ENCODE measurements at regions not wholly inside any gene's neighbourhood (a gene's known extent, or its start where the extent isn't known, plus 50 kb on each side); places are given as distances from the start of the nearest gene placed in this dataset.

- Histone ChIP-seq H3K36me3 (ENCODE audit: insufficient read depth, low read depth, low read length) (no peaks in the 10 kb centered on the region), H3K9me3 (ENCODE audit: insufficient read depth, low read depth, low read length) (no peaks in the 10 kb centered on the region), H3K27me3 (ENCODE audit: insufficient read depth, low read length) (no peaks in the 10 kb centered on the region), H3K4me3 (ENCODE audit: low read length) (no peak overlapping the region), H3K4me1 (ENCODE audit: insufficient read depth, low read length) (peaks cover 4% of the 10 kb centered on the region; the same call in 1 of the 2 replicates), H3K9ac (ENCODE audit: low read depth, low read length) (no peak overlapping the region), H3K27ac (ENCODE audit: low read length) (no peak overlapping the region)
These were observed 141.6 kb upstream of the TMCC3 start for GRCh38 chr12:94791933-94792332.

- no peak overlapping the region for H3K4me3 ChIP-seq (ENCODE audit: low read length)
- H3K4me1 ChIP-seq (ENCODE audit: insufficient read depth, low read length) = peaks cover 4% of the 10 kb centered on the region; the same call in 1 of the 2 replicates
- no peak overlapping the region for H3K9ac ChIP-seq (ENCODE audit: low read depth, low read length)
- no peaks in the 10 kb centered on the region for H3K9me3 ChIP-seq (ENCODE audit: insufficient read depth, low read depth, low read length)
- no peaks in the 10 kb centered on the region for H3K36me3 ChIP-seq (ENCODE audit: insufficient read depth, low read depth, low read length)
- no peak overlapping the region for H3K27ac ChIP-seq (ENCODE audit: low read length)
- H3K27me3 ChIP-seq (ENCODE audit: insufficient read depth, low read length) = no peaks in the 10 kb centered on the region
These were observed 140.5 kb upstream of the TMCC3 start for GRCh38 chr12:94790825-94791224.

- H3K4me1 ChIP-seq (ENCODE audit: insufficient read depth, low read length) = peaks cover 4% of the 10 kb centered on the region; the same call in 1 of the 2 replicates
- no peak overlapping the region for H3K4me3 ChIP-seq (ENCODE audit: low read length)
- H3K9ac ChIP-seq (ENCODE audit: low read depth, low read length) = no peak overlapping the region
- H3K27ac ChIP-seq (ENCODE audit: low read length) = no peak overlapping the region
- no peaks in the 10 kb centered on the region for H3K36me3 ChIP-seq (ENCODE audit: insufficient read depth, low read depth, low read length)
- H3K9me3 ChIP-seq (ENCODE audit: insufficient read depth, low read depth, low read length) = no peaks in the 10 kb centered on the region
- no peaks in the 10 kb centered on the region for H3K27me3 ChIP-seq (ENCODE audit: insufficient read depth, low read length)
These were observed 140.0 kb upstream of the TMCC3 start for GRCh38 chr12:94790370-94790769.

GRCh38 chr12:94789510-94790225 is 139.3 kb upstream of the TMCC3 start:
- Histone ChIP-seq H3K27ac (ENCODE audit: low read length) (no peak overlapping the region), H3K36me3 (ENCODE audit: insufficient read depth, low read depth, low read length) (no peaks in the 10 kb centered on the region), H3K9ac (ENCODE audit: low read depth, low read length) (no peak overlapping the region)

GRCh38 chr12:94788298-94788697 is 137.9 kb upstream of the TMCC3 start:
- H3K9me3 ChIP-seq (ENCODE audit: insufficient read depth, low read depth, low read length) = no peaks in the 10 kb centered on the region
- no peak overlapping the region for H3K27ac ChIP-seq (ENCODE audit: low read length)
- no peak overlapping the region for H3K9ac ChIP-seq (ENCODE audit: low read depth, low read length)
- H3K4me3 ChIP-seq (ENCODE audit: low read length) = no peak overlapping the region
- no peaks in the 10 kb centered on the region for H3K27me3 ChIP-seq (ENCODE audit: insufficient read depth, low read length)
- H3K4me1 ChIP-seq (ENCODE audit: insufficient read depth, low read length) = peaks cover 4% of the 10 kb centered on the region; the same call in 1 of the 2 replicates
- H3K36me3 ChIP-seq (ENCODE audit: insufficient read depth, low read depth, low read length) = no peaks in the 10 kb centered on the region

More at GRCh38 chr12:94789510-94790225, 139.3 kb upstream of the TMCC3 start:
- Histone ChIP-seq H3K27me3 (ENCODE audit: insufficient read depth, low read length) (no peaks in the 10 kb centered on the region), H3K4me3 (ENCODE audit: low read length) (no peak overlapping the region), H3K4me1 (ENCODE audit: insufficient read depth, low read length) (peaks cover 4% of the 10 kb centered on the region; the same call in 1 of the 2 replicates), H3K9me3 (ENCODE audit: insufficient read depth, low read depth, low read length) (no peaks in the 10 kb centered on the region)

GRCh38 chr12:94786906-94787305 is 136.5 kb upstream of the TMCC3 start:
- H3K27ac ChIP-seq (ENCODE audit: low read length) = no peak overlapping the region
- no peak overlapping the region for H3K4me3 ChIP-seq (ENCODE audit: low read length)
- no peaks in the 10 kb centered on the region for H3K36me3 ChIP-seq (ENCODE audit: insufficient read depth, low read depth, low read length)
- no peaks in the 10 kb centered on the region for H3K9me3 ChIP-seq (ENCODE audit: insufficient read depth, low read depth, low read length)
- no peaks in the 10 kb centered on the region for H3K4me1 ChIP-seq (ENCODE audit: insufficient read depth, low read length)
- H3K27me3 ChIP-seq (ENCODE audit: insufficient read depth, low read length) = no peaks in the 10 kb centered on the region
- no peak overlapping the region for H3K9ac ChIP-seq (ENCODE audit: low read depth, low read length)

GRCh38 chr12:94783862-94784261 is 133.5 kb upstream of the TMCC3 start:
- no peak overlapping the region for H3K4me3 ChIP-seq (ENCODE audit: low read length)
- H3K36me3 ChIP-seq (ENCODE audit: insufficient read depth, low read depth, low read length) = no peaks in the 10 kb centered on the region
- H3K27me3 ChIP-seq (ENCODE audit: insufficient read depth, low read length) = no peaks in the 10 kb centered on the region
- H3K4me1 ChIP-seq (ENCODE audit: insufficient read depth, low read length) = no peaks in the 10 kb centered on the region
- no peak overlapping the region for H3K27ac ChIP-seq (ENCODE audit: low read length)
- H3K9ac ChIP-seq (ENCODE audit: low read depth, low read length) = no peak overlapping the region
- H3K9me3 ChIP-seq (ENCODE audit: insufficient read depth, low read depth, low read length) = no peaks in the 10 kb centered on the region

- H3K4me3 ChIP-seq (ENCODE audit: low read length) = no peak overlapping the region
- no peak overlapping the region for H3K27ac ChIP-seq (ENCODE audit: low read length)
- H3K36me3 ChIP-seq (ENCODE audit: insufficient read depth, low read depth, low read length) = no peaks in the 10 kb centered on the region
- H3K9me3 ChIP-seq (ENCODE audit: insufficient read depth, low read depth, low read length) = no peaks in the 10 kb centered on the region
- H3K9ac ChIP-seq (ENCODE audit: low read depth, low read length) = no peak overlapping the region
- no peaks in the 10 kb centered on the region for H3K27me3 ChIP-seq (ENCODE audit: insufficient read depth, low read length)
- no peaks in the 10 kb centered on the region for H3K4me1 ChIP-seq (ENCODE audit: insufficient read depth, low read length)
These were observed 133.0 kb upstream of the TMCC3 start for GRCh38 chr12:94783343-94783742.

GRCh38 chr12:94781835-94782234 is 131.5 kb upstream of the TMCC3 start:
- Histone ChIP-seq H3K36me3 (ENCODE audit: insufficient read depth, low read depth, low read length) (no peaks in the 10 kb centered on the region), H3K27me3 (ENCODE audit: insufficient read depth, low read length) (no peaks in the 10 kb centered on the region), H3K9me3 (ENCODE audit: insufficient read depth, low read depth, low read length) (no peaks in the 10 kb centered on the region), H3K27ac (ENCODE audit: low read length) (no peak overlapping the region), H3K9ac (ENCODE audit: low read depth, low read length) (no peak overlapping the region), H3K4me3 (ENCODE audit: low read length) (no peak overlapping the region), H3K4me1 (ENCODE audit: insufficient read depth, low read length) (no peaks in the 10 kb centered on the region)

- no peak overlapping the region for H3K27ac ChIP-seq (ENCODE audit: low read length)
- H3K36me3 ChIP-seq (ENCODE audit: insufficient read depth, low read depth, low read length) = no peaks in the 10 kb centered on the region
- no peaks in the 10 kb centered on the region for H3K9me3 ChIP-seq (ENCODE audit: insufficient read depth, low read depth, low read length)
- H3K27me3 ChIP-seq (ENCODE audit: insufficient read depth, low read length) = no peaks in the 10 kb centered on the region
- no peak overlapping the region for H3K9ac ChIP-seq (ENCODE audit: low read depth, low read length)
- no peak overlapping the region for H3K4me3 ChIP-seq (ENCODE audit: low read length)
- H3K4me1 ChIP-seq (ENCODE audit: insufficient read depth, low read length) = no peaks in the 10 kb centered on the region
These were observed 129.1 kb upstream of the TMCC3 start for GRCh38 chr12:94779485-94779884.

GRCh38 chr12:94777936-94778335 is 127.6 kb upstream of the TMCC3 start:
- H3K9me3 ChIP-seq (ENCODE audit: insufficient read depth, low read depth, low read length) = no peaks in the 10 kb centered on the region; the same call in 1 of the 2 replicates
- no peak overlapping the region for H3K9ac ChIP-seq (ENCODE audit: low read depth, low read length)
- H3K27me3 ChIP-seq (ENCODE audit: insufficient read depth, low read length) = no peaks in the 10 kb centered on the region
- H3K4me1 ChIP-seq (ENCODE audit: insufficient read depth, low read length) = no peaks in the 10 kb centered on the region
- no peak overlapping the region for H3K4me3 ChIP-seq (ENCODE audit: low read length)
- no peak overlapping the region for H3K27ac ChIP-seq (ENCODE audit: low read length)
- no peaks in the 10 kb centered on the region for H3K36me3 ChIP-seq (ENCODE audit: insufficient read depth, low read depth, low read length)

GRCh38 chr12:94775710-94776109 is 125.4 kb upstream of the TMCC3 start:
- H3K9me3 ChIP-seq (ENCODE audit: insufficient read depth, low read depth, low read length) = no peaks in the 10 kb centered on the region; the same call in 1 of the 2 replicates
- H3K27ac ChIP-seq (ENCODE audit: low read length) = no peak overlapping the region
- no peak overlapping the region for H3K9ac ChIP-seq (ENCODE audit: low read depth, low read length)
- peaks cover 6% of the 10 kb centered on the region for H3K4me1 ChIP-seq (ENCODE audit: insufficient read depth, low read length)
- no peaks in the 10 kb centered on the region for H3K36me3 ChIP-seq (ENCODE audit: insufficient read depth, low read depth, low read length)
- H3K4me3 ChIP-seq (ENCODE audit: low read length) = no peak overlapping the region
- no peaks in the 10 kb centered on the region for H3K27me3 ChIP-seq (ENCODE audit: insufficient read depth, low read length)

Data from iPS-20b (cell line).